AG10803 (cell line): ENCODE measurements at regions not wholly inside any gene's neighbourhood (a gene's known extent, or its start where the extent isn't known, plus 50 kb on each side); places are given as distances from the start of the nearest gene placed in this dataset.
A peak's percentile ranks its signal among the peaks of the same experiment; 100 is the strongest.

ENCODE experiments used
- DNase-seq: peaks from one replicate; pipeline ENCODE4 v3.0.0; 2010; ENCODE audit warnings: low read depth
- H3K4me3 ChIP-seq: 2 replicates; pipeline ENCODE4 v1.5.1; 2011; ENCODE audit warnings: mild to moderate bottlenecking, low read length, control low read depth
- CTCF ChIP-seq: conservative IDR thresholded peaks from 2 replicates; pipeline ENCODE4 v1.5.1; 2011; ENCODE audit warnings: mild to moderate bottlenecking, low read length, control low read depth, inconsistent platforms

- no peak for DNase-seq
- no peak for TF ChIP-seq CTCF
- no peak overlapping the region for H3K4me3 ChIP-seq
Observed at GRCh38 chr16:73230651-73231050, 182.7 kb upstream of the ZFHX3 start.

- peak; percentile 62 for DNase-seq
- no peak for TF ChIP-seq CTCF
Observed at GRCh38 chr16:73228649-73229048, 180.7 kb upstream of the ZFHX3 start.

GRCh38 chr16:73226675-73227074 lies 178.7 kb upstream of the ZFHX3 start:
- no peak for DNase-seq
- no peak overlapping the region for H3K4me3 ChIP-seq
- no peak for TF ChIP-seq CTCF

More at GRCh38 chr16:73228649-73229048, 180.7 kb upstream of the ZFHX3 start:
- no peak overlapping the region for H3K4me3 ChIP-seq

- TF ChIP-seq CTCF = no peak
- H3K4me3 ChIP-seq = no peak overlapping the region
- DNase-seq = no peak
Observed at GRCh38 chr16:73225983-73226382, 178.1 kb upstream of the ZFHX3 start.

DNA sequence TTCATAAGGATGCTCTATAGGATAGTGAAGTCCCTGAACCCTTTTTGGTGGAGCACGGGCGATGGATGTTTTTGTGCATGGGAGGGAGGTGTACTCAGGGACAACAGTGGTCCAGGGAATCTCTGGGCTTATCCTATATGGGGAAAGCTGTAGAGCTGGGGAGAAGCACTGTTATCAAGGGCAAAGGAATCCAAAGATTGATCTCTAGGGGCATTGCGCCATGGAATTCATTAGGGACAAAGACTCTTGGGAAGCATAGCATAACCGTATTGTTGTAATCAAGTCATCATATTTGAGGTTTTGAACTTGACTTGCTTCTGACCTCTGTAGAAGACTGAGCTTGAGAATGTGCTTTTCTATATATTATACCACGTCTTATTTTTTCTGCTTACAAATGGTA lies 172.9 kb upstream of the ZFHX3 start:
- H3K4me3 ChIP-seq = no peak overlapping the region
- TF ChIP-seq CTCF = no peak
- DNase-seq = peak; percentile 29

GRCh38 chr16:73219176-73219575 lies 171.2 kb upstream of the ZFHX3 start:
- no peak overlapping the region for H3K4me3 ChIP-seq
- peak; percentile 33 for TF ChIP-seq CTCF
- no peak for DNase-seq

- no peak for DNase-seq
- H3K4me3 ChIP-seq = no peak overlapping the region
- TF ChIP-seq CTCF = peak; percentile 18; the same call in 1 of the 2 replicates
Observed at GRCh38 chr16:73217654-73218053, 169.7 kb upstream of the ZFHX3 start.
